NAMALWA (cell line): ENCODE measurements at regions not wholly inside any gene's neighbourhood (a gene's known extent, or its start where the extent isn't known, plus 50 kb on each side); places are given as distances from the start of the nearest gene placed in this dataset.

ENCODE experiments used
- DNase-seq: peaks from one replicate; pipeline ENCODE4 v3.0.0-alpha.2; 2015; ENCODE audit warnings: low spot score

- no peak for DNase-seq
Measured at GRCh38 chr11:15698855-15699254, 584.1 kb downstream of the INSC start.

DNA sequence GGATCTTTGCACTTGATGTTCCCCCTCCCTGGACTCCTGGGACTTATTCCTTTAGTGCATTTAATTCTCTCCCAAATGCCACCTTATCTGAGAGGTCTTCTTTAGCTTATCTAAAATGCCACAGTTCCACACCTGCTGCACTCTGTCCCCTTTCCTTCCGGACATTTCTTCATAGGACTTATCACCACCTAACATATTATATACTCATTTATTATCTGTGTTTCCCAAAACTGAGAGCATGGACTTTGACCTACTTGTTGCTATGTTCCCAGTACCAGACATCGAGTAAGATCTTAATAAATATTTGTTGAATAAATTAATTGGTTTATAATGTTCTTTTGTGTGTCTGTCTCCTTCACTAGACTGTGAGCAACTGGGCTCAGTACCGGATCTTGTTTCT, 585.3 kb downstream of the INSC start:
- DNase-seq: no peak

- DNase-seq: no peak
Measured at GRCh38 chr11:15700456-15700855, 585.7 kb downstream of the INSC start.

DNA sequence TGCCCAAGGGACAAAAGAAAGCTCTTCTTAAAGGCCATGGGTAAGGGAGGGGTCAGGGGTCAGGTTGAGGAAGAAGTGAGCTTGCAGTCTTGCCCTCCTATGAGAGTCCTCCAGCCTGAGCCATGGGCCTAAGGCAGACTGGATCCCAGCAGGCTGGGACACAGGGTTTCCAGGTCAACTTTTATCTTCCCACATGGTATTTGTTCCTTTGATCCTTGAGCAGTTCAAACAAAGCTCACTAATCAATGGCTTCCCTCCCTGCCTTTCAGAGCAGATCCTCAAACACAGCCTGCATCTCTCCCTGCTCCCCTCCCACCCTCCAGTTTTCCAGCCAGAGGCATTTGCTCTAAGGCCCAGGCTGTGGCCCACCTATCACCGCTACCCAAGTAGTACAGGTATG, 589.3 kb downstream of the INSC start:
- no peak for DNase-seq

DNA sequence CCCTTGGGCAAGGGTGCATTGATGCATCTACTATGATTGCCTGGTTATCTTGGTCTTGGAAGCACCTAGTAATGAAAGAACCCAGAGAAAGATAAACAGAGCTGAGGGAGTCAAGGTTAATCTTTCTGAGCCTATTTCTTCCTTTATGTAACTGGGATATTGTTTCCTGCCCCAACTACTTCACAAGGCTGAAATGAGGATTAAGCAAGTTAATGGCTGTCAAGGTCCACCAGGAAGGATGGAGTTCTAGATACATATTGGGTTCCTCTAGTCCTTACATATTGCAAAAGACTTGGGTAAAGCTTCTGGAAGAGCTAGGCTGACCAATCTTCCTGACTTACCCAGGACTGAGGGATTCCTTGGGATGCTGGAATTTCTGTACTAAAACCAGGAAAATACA, 589.8 kb downstream of the INSC start:
- DNase-seq: no peak

- DNase-seq: no peak
Measured at GRCh38 chr11:15705891-15706290, 591.2 kb downstream of the INSC start.

- no peak for DNase-seq
Measured at GRCh38 chr11:15707194-15707593, 592.5 kb downstream of the INSC start.

GRCh38 chr11:15707971-15708370, 593.2 kb downstream of the INSC start:
- DNase-seq: no peak

DNA sequence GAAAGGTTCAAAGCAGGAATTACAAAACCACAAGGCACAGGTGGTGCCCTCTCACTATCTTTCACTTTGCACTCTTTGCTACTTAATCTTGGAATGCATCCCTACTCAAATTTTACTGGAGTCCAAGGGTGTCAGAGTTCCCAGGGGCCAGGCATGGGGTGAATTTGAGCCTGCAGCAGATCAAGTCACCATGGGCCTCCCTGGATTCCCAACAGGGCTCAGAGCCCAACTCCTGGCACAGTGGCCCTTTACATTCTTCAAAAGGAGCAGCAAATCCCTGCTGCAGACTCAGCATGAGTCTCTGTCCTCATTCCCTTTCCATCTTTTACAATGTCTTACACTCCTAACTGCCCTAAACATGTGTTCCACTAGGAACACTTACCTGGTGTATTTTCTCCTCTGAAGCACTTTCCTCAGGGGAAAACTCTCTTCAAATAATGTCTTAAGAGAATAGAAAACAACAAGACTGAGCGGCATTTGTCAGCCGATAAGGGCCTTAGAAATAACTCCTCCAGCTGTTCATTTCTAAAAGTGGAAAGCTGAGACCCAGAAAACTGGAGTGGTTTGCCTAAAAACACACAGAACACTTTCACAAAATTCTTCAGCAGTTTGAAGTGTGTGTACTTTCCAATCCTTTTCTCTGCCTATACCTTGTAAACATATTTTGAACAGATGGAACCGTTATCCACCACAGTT, 596.0 kb downstream of the INSC start:
- no peak for DNase-seq

GRCh38 chr11:15711311-15711710, 596.6 kb downstream of the INSC start:
- no peak for DNase-seq

GRCh38 chr11:15714641-15715399, 600.1 kb downstream of the INSC start:
- no peak for DNase-seq

GRCh38 chr11:15716550-15716949, 601.8 kb downstream of the INSC start:
- no peak for DNase-seq

- DNase-seq: no peak
Measured at GRCh38 chr11:15720460-15720859, 605.7 kb downstream of the INSC start.

GRCh38 chr11:15723966-15724365, 609.2 kb downstream of the INSC start:
- no peak for DNase-seq

DNA sequence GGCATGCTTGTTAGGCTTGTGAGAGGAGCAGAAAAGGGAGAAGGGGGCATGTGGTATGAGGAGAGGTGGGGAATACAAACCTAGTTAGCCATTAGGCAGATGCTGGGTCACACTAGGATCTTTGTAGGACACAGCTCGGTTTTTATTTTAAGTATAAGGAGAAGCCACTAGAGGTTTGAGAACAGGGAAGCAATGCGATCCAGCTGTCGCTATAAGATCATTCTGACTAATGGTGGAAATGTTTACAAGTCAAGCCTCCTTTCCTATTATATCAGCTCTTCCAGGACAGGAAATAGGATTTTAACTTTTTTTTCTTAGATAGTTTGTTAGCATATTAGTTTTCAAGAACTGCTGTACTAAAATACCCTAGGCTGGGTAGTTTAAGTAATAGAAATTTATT, 609.9 kb downstream of the INSC start:
- no peak for DNase-seq

DNA sequence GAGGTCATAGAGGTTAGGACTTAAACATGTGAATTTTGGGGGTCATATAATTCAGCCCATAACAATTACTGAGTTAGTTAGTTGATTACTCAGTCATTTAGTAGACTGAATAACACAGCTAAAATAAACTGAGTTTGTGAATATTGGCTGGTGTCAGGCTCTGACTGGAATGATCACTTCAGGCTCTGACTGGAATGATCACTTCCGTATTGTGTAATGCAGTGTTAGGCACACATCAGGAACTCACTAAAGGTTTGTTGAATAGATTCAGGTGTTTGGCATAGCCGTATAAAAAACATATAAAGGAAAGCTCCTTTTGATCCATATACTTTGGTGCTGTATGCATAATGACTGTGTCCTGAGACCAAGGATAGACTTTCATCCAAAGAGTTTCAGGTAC, 610.5 kb downstream of the INSC start:
- no peak for DNase-seq

DNA sequence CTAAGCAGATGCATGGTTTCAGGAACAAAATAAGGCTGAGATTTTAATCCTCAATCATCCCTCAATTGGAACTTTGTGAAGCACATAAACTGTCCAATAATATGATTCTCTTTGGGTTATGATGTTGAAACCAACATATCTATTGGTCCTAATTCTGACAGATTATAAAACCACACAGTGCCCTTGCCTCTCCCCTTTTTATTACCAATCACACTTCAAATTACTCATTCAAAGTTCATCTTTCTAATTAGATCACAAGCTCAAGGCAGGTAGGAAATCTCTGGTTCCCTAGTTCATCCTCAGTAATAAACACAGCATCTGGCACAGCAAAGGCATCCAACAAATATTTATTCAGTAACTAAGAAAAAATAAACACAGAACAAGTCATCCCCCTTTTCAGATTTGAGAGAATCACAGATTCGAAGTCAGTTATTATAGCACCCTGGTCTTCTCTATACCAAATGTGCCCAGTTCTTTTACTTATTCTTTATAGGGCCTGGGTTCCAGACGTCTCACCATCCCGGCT, 611.6 kb downstream of the INSC start:
- DNase-seq: no peak

DNA sequence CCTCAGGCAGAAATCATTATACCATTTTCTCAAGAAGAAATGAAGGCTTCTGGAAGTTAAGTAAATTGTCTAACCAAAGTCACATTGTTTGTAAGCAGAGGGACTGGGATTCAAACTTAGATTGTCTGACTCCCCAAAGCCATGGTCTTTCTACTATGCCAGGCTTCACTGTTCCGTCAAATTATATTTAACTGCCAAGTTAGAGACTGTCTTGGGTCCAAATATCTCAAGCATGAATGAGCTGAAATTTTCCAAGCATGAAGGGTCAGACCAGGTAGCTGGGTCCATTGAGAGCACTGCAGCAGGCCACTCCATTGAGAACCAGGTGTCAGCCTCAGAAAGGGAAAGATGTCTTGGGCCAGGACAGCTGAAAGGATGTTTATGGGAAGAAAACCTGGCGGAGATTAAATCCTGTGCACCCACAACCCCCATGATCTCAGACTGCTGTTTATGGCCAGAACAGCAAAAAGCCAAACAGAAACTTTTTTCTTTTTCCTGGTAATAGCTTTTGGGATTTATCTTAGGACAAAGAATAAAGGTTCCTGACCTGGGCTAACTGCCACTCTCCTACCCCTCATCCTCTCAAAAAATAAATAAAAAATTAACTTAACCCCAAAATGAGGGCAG, 612.3 kb downstream of the INSC start:
- DNase-seq: no peak

GRCh38 chr11:15727520-15727914, 612.8 kb downstream of the INSC start:
- no peak for DNase-seq

DNA sequence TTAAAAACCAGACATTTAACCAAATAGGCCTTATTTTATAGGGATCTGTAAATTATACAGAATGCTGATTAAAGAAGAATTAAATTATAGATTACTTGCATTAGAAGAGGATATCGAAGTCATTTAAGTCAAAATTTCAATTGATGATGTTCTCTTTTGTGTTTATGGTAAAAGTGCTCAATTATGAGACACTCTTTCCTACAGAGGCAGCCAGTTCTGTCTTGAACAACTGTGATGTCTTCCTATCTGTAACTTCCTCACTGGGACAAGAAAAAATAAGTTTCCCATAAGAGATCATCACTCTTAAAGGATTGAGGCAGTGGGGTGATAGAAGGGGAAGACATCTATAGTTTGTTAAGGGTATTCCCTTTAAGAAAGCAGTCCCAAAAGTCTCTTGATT, 613.5 kb downstream of the INSC start:
- DNase-seq: no peak

DNA sequence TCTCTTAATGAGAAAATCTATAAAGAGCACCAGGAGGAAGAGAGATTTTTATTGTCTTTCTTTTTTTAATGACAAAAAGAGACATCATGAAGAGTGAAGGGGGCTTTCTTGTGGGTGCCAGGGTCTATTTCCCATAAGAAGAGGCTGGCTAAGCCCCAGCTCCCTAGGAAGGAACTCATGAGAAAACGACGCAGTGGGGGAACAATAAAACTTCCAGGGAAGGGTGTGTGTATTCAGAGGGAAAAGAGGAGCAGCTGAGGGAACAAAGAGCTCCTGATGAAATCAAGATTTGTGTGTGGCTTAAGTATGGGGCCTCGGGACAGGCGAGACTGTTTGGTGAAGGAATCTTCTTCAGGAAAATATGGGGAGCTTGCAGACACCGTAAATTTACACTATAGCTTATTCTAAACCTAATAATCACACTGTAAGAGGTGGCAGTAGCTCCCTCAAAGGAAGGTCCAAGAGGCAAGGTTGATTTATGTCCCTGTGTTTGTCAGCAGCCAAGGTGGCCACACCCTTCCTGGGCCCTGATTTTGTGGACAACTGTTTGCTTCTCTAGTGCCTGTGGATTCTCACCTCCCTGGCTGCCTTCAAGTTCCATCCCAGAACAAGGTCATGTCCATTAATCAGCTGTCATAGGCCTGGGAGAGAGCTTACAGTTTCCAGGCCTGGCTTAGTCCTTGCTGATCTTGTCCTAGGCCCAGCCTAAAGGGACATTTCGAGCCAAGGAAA, 615.7 kb downstream of the INSC start:
- no peak for DNase-seq

- no peak for DNase-seq
Measured at GRCh38 chr11:15730995-15731385, 616.3 kb downstream of the INSC start.
